H1 (cell line): ENCODE measurements at regions not wholly inside any gene's neighbourhood (a gene's known extent, or its start where the extent isn't known, plus 50 kb on each side); places are given as distances from the start of the nearest gene placed in this dataset.

Source experiments
- CTCF ChIA-PET: fragments of 300-600 bp; sonication (Branson Sonifier 250); formaldehyde crosslinking; loops from one replicate; lab custom pipeline; 2021; ENCODE audit not compliant: partially characterized antibody; lab: Charles Lee
- POLR2A ChIA-PET: fragments of 300-600 bp; sonication (Branson Sonifier 250); formaldehyde crosslinking; loops from one replicate; lab custom pipeline; 2021; ENCODE audit warnings: inconsistent platforms; ENCODE audit not compliant: partially characterized antibody; lab: Charles Lee
- DNase-seq, 2 experiments: peaks; one replicate each; pipeline versions ENCODE4 v3.0.0 to v3.0.0-alpha.2; 2010 to 2022; ENCODE audit warnings: low spot score in 2 of 2, low read depth in 1 of 2, mixed read lengths in 1 of 2
- FAIRE-seq: peaks from 2 replicates; lab custom pipeline; 2011; peaks lifted over from hg19 to GRCh38; lab: Jason Lieb, UNC
- H2AFZ ChIP-seq: 2 replicates; pipeline ENCODE4 v1.8.1; 2012; ENCODE audit warnings: low read length, inconsistent platforms
- H2AK5ac ChIP-seq: 2 replicates; pipeline ENCODE4 v1.6.1; 2013; ENCODE audit warnings: low read depth, low read length
- H2BK120ac ChIP-seq: replicated peaks from 2 replicates; pipeline ENCODE3; 2013; ENCODE audit warnings: low read depth, low read length, inconsistent platforms
- H2BK12ac ChIP-seq: 2 replicates; pipeline ENCODE4 v1.6.1; 2013; ENCODE audit warnings: low read depth, low read length
- H2BK15ac ChIP-seq: 2 replicates; pipeline ENCODE4 v1.6.1; 2013; ENCODE audit warnings: low read length
- H2BK20ac ChIP-seq: 2 replicates; pipeline ENCODE4 v1.6.1; 2013; ENCODE audit warnings: low read length
- H2BK5ac ChIP-seq: 2 replicates; pipeline ENCODE4 v1.6.1; 2013; ENCODE audit warnings: low read depth, low read length
- H3K14ac ChIP-seq: 2 replicates; pipeline ENCODE4 v1.6.1; 2013; ENCODE audit warnings: inconsistent platforms; ENCODE audit not compliant: insufficient read length
- H3K18ac ChIP-seq: 2 replicates; pipeline ENCODE4 v1.6.1; 2013; ENCODE audit warnings: low read length; ENCODE audit errors: extremely low read depth
- H3K23ac ChIP-seq: 2 replicates; pipeline ENCODE4 v1.6.1; 2013; ENCODE audit warnings: inconsistent platforms; ENCODE audit not compliant: insufficient read length
- H3K23me2 ChIP-seq: 2 replicates; pipeline ENCODE4 v1.6.1; 2013; ENCODE audit warnings: low read depth, low read length
- H3K27ac ChIP-seq: 2 replicates; pipeline ENCODE4 v1.6.1; 2011; ENCODE audit warnings: low read depth, low read length, inconsistent platforms
- H3K27me3 ChIP-seq, 4 experiments: replicated peaks in 1 of 4; 1 replicate in 1 of 4; 2 replicates in 3 of 4; pipeline versions ENCODE4 v1.6.1 to v1.8.1; 2011 to 2013; ENCODE audit warnings: low read length in 3 of 4, mild to moderate bottlenecking in 3 of 4, inconsistent platforms in 2 of 4, mixed read lengths in 2 of 4, moderate library complexity in 1 of 4; ENCODE audit not compliant: control insufficient read depth in 3 of 4, insufficient read depth in 3 of 4; ENCODE audit errors: extremely low read depth in 1 of 4
- H3K36me3 ChIP-seq, 4 experiments: 2 replicates each; pipeline versions ENCODE4 v1.6.1 to v1.8.1; 2011 to 2013; ENCODE audit warnings: mild to moderate bottlenecking in 4 of 4, low read length in 3 of 4, moderate library complexity in 2 of 4, control low read depth in 1 of 4, inconsistent platforms in 1 of 4; ENCODE audit not compliant: insufficient read depth in 4 of 4, control insufficient read depth in 2 of 4
- H3K4ac ChIP-seq: replicated peaks from 2 replicates; pipeline ENCODE3; 2013; ENCODE audit warnings: low read length, low read depth, mixed read lengths, inconsistent platforms; ENCODE audit not compliant: insufficient read length
- H3K4me1 ChIP-seq, 4 experiments: replicated peaks in 1 of 4; 1 replicate in 1 of 4; 2 replicates in 3 of 4; pipeline versions ENCODE4 v1.6.1 to v1.8.1; 2011 to 2013; ENCODE audit warnings: low read length in 3 of 4, inconsistent platforms in 2 of 4, mixed read lengths in 1 of 4; ENCODE audit not compliant: insufficient read depth in 4 of 4, control insufficient read depth in 3 of 4
- H3K4me2 ChIP-seq, 2 experiments: 2 replicates each; pipeline versions ENCODE4 v1.6.1 to v1.8.1; 2011 to 2013; ENCODE audit warnings: low read depth in 2 of 2, low read length in 2 of 2, control low read depth in 1 of 2, inconsistent platforms in 1 of 2, mild to moderate bottlenecking in 1 of 2; ENCODE audit not compliant: insufficient read depth in 1 of 2
- H3K4me3 ChIP-seq, 4 experiments: fragments of 200-600, 300-600 bp in 1 of 4; sonication (generic), shearing (Covaris generic), sonication (Bioruptor Twin) in 1 of 4; 2 replicates each; pipeline versions ENCODE4 v1.5.1 to v1.8.1; 2011 to 2016; ENCODE audit warnings: low read length in 4 of 4, low read depth in 3 of 4, control low read depth in 2 of 4, inconsistent platforms in 2 of 4, mild to moderate bottlenecking in 2 of 4, mixed read lengths in 1 of 4, moderate library complexity in 1 of 4; ENCODE audit not compliant: insufficient read depth in 2 of 4; ENCODE audit errors: extremely low read depth in 1 of 4
- H3K56ac ChIP-seq: replicated peaks from 2 replicates; pipeline ENCODE3; 2013; ENCODE audit warnings: low read depth, mild to moderate bottlenecking, mixed read lengths, low read length, inconsistent platforms; ENCODE audit not compliant: insufficient read length
- H3K79me1 ChIP-seq: 2 replicates; pipeline ENCODE4 v1.6.1; 2013; ENCODE audit warnings: low read depth, low read length, control low read depth
- H3K79me2 ChIP-seq, 2 experiments: 2 replicates each; pipeline versions ENCODE4 v1.6.1 to v1.8.1; 2012 to 2013; ENCODE audit warnings: low read length in 2 of 2, mild to moderate bottlenecking in 2 of 2, inconsistent platforms in 1 of 2; ENCODE audit not compliant: insufficient read depth in 2 of 2, control insufficient read depth in 1 of 2
- H3K9ac ChIP-seq, 4 experiments: replicated peaks in 1 of 4; 1 replicate in 1 of 4; 2 replicates in 3 of 4; pipeline versions ENCODE4 v1.6.1 to v1.8.1; 2011 to 2013; ENCODE audit warnings: low read depth in 3 of 4, low read length in 3 of 4, control low read depth in 2 of 4, mild to moderate bottlenecking in 2 of 4, moderate library complexity in 2 of 4, inconsistent platforms in 1 of 4; ENCODE audit errors: extremely low read depth in 1 of 4
- H3K9me3 ChIP-seq, 2 experiments: 2 replicates each; pipeline versions ENCODE4 v1.6.1 to v1.8.1; 2012 to 2013; ENCODE audit warnings: mild to moderate bottlenecking in 2 of 2, moderate library complexity in 2 of 2, control low read depth in 1 of 2, inconsistent platforms in 1 of 2, low read depth in 1 of 2, low read length in 1 of 2, mixed read lengths in 1 of 2; ENCODE audit not compliant: insufficient read depth in 2 of 2
- H4K20me1 ChIP-seq, 2 experiments: replicated peaks in 1 of 2; 2 replicates each; pipeline versions ENCODE3 to v1.8.1; 2011 to 2013; ENCODE audit warnings: inconsistent platforms in 2 of 2, low read length in 2 of 2, mild to moderate bottlenecking in 1 of 2; ENCODE audit not compliant: insufficient read depth in 2 of 2, control insufficient read depth in 1 of 2
- H4K5ac ChIP-seq: 2 replicates; pipeline ENCODE4 v1.6.1; 2013; ENCODE audit warnings: low read length, low read depth, mixed read lengths, inconsistent platforms; ENCODE audit not compliant: insufficient read length
- H4K8ac ChIP-seq: 2 replicates; pipeline ENCODE4 v1.8.0; 2013; ENCODE audit warnings: mild to moderate bottlenecking, moderate library complexity, low read length, inconsistent platforms; ENCODE audit not compliant: insufficient read depth; ENCODE audit errors: extremely low read depth
- H4K91ac ChIP-seq: replicated peaks from 2 replicates; pipeline ENCODE3; 2013; ENCODE audit warnings: low read length, mixed read lengths, inconsistent platforms; ENCODE audit not compliant: insufficient read length
- BCL11A ChIP-seq, 2 experiments: IDR thresholded peaks; one replicate each; pipeline ENCODE4 v1.6.1; 2011; ENCODE audit warnings: low read depth in 2 of 2, low read length in 2 of 2, mild to moderate bottlenecking in 2 of 2
- CTCF ChIP-seq, 3 experiments: IDR thresholded peaks; 1 replicate in 2 of 3; 2 replicates in 1 of 3; pipeline versions ENCODE4 v1.5.1 to v1.6.1; 2011; ENCODE audit warnings: low read length in 3 of 3, mild to moderate bottlenecking in 3 of 3, inconsistent platforms in 2 of 3, low read depth in 1 of 3, moderate library complexity in 1 of 3; ENCODE audit not compliant: insufficient read depth in 1 of 3; ENCODE audit errors: control extremely low read depth in 1 of 3
- RAD21 ChIP-seq, 2 experiments: IDR thresholded peaks in 1 of 2; conservative IDR thresholded peaks in 1 of 2; 2 replicates each; pipeline ENCODE4 v1.6.1; 2011; ENCODE audit warnings: low read depth in 2 of 2, low read length in 2 of 2, improper control_type of control experiment in 1 of 2, inconsistent platforms in 1 of 2, mild to moderate bottlenecking in 1 of 2, moderate library complexity in 1 of 2
- RNF2 ChIP-seq: fragments of 200-900, 300-1000 bp; sonication (generic); IDR thresholded peaks from 2 replicates; pipeline ENCODE4 v1.7.1; 2016; ENCODE audit warnings: borderline replicate concordance, low read depth, mild to moderate bottlenecking, antibody characterized with exemption, low read length; ENCODE audit not compliant: poor library complexity, severe bottlenecking; ENCODE audit errors: missing control alignments
- WGBS, 2 experiments: shearing (Covaris generic) in 1 of 2; methylation state at CpG; one replicate each; pipeline versions ENCODE4 v1.1.6 to v1.1.7; 2013 to 2015; ENCODE audit warnings: low lambda C conversion rate in 2 of 2, mixed read lengths in 2 of 2, inconsistent platforms in 1 of 2, low coverage in 1 of 2, missing lambda C conversion rate in 1 of 2; ENCODE audit not compliant: insufficient replicate concordance in 2 of 2, insufficient coverage in 1 of 2, insufficient read length in 1 of 2; ENCODE audit errors: extremely low coverage in 1 of 2, missing lambda C conversion rate in 1 of 2; 5-methylcytosine and 5-hydroxymethylcytosine counted together

GRCh38 chr15:62296756-62297507, 131.8 kb upstream of the C2CD4B start:
- H3K23ac ChIP-seq = no peak overlapping the region
- H3K79me2 ChIP-seq = no peaks in the 10 kb centered on the region
- H4K20me1 ChIP-seq = no peaks in the 10 kb centered on the region
- no peak overlapping the region for H2AK5ac ChIP-seq
- H2BK120ac ChIP-seq = peak overlapping the region; percentile 44
- no peak overlapping the region for H2AFZ ChIP-seq
- ChIA-PET POLR2A (interaction anchor here (1.1 kb wide), 1 partner anchor 12 kb away, joined by 3 read pairs; no protein-coding TSS in a partner anchor), CTCF (interaction anchor here (0.6 to 2.9 kb wide), 4 partner anchors 10 to 377 kb away, joined by 3 to 17 read pairs (median 4); no protein-coding TSS in a partner anchor)
- no peaks in the 10 kb centered on the region for H3K23me2 ChIP-seq
- H2BK5ac ChIP-seq = peak overlapping the region; percentile 50; the same call in 1 of the 2 replicates
- peak overlapping the region; percentile 1 to 56 for H3K4me2 ChIP-seq
- no peak for TF ChIP-seq RNF2
- TF ChIP-seq BCL11A (IDR thresholded peaks at IDR 0.05; ENCODE audit: low read depth in 2 of 2, low read length in 2 of 2) = no peak
- peak; percentile 5 to 17; a peak in 2 of 4 replicates for TF ChIP-seq RAD21 (IDR thresholded peaks at IDR 0.05 in 1 of 2, conservative IDR thresholded peaks at IDR 0.05 in 1 of 2; ENCODE audit: low read depth in 2 of 2, low read length in 2 of 2)
- peak in 1 of 3 experiments; percentile 9; a peak in 1 of 4 replicates for TF ChIP-seq CTCF (IDR thresholded peaks at IDR 0.05; ENCODE audit: control extremely low read depth in 1 of 3, insufficient read depth in 1 of 3, low read depth in 1 of 3, low read length in 3 of 3)
- FAIRE-seq (no peak), DNase-seq (no peak)
- peak overlapping the region; percentile 6 for H4K5ac ChIP-seq
- H3K36me3 ChIP-seq = no peaks in the 10 kb centered on the region
- H3K27ac ChIP-seq = no peak overlapping the region
- no peak overlapping the region for H3K9ac ChIP-seq
- no peaks in the 10 kb centered on the region for H3K9me3 ChIP-seq
- H3K56ac ChIP-seq = no peak overlapping the region
- H3K27me3 ChIP-seq = no peaks in the 10 kb centered on the region
- no peak overlapping the region for H2BK15ac ChIP-seq
- 32% methylated on average over 10 of the region's 12 CpGs; no CpG with 5 or more reads in 1 of the 2 experiments for WGBS, 2 experiments
- no peak overlapping the region for H3K4me3 ChIP-seq
- H4K8ac ChIP-seq = no peak overlapping the region
- 0 out of 2 replicates have a peak overlapping the region, but pooled peaks have one; percentile 20 for H3K18ac ChIP-seq
- no peak overlapping the region for H3K14ac ChIP-seq
- peaks cover 4 to 25% (median 15%) of the 10 kb centered on the region in 4 experiments; a peak in 6 of 7 replicates for H3K4me1 ChIP-seq
- no peaks in the 10 kb centered on the region for H3K79me1 ChIP-seq
- H4K91ac ChIP-seq = peak overlapping the region; percentile 54
- peak overlapping the region; percentile 45; the same call in 1 of the 2 replicates for H2BK12ac ChIP-seq
- H2BK20ac ChIP-seq = peak overlapping the region; percentile 72; the same call in 1 of the 2 replicates
- no peak overlapping the region for H3K4ac ChIP-seq
